Prostate gland (tissue), 2 donors: ENCODE measurements at regions not wholly inside any gene's neighbourhood (a gene's known extent, or its start where the extent isn't known, plus 50 kb on each side); places are given as distances from the start of the nearest gene placed in this dataset.

Source experiments
- DNase-seq: peaks from one replicate; pipeline ENCODE4 v3.0.0-alpha.2; 2019; ENCODE audit warnings: low spot score
- H3K27ac ChIP-seq, 2 donors: fragments of 200-600 bp; sonication (generic); 2 replicates each; pipeline ENCODE4 v1.5.1; 2017 to 2019
- H3K27me3 ChIP-seq: fragments of 200-600 bp; sonication (generic); replicated peaks from 2 replicates; pipeline ENCODE4 v1.5.1; 2019; ENCODE audit not compliant: insufficient read depth
- H3K36me3 ChIP-seq, 2 donors: fragments of 200-600 bp; sonication (generic); 1 replicate in 1 of 2; 2 replicates in 1 of 2; pipeline versions ENCODE4 v1.5.1 to v1.8.1; 2017 to 2019
- H3K4me1 ChIP-seq: fragments of 200-600 bp; sonication (generic); replicated peaks from 2 replicates; pipeline ENCODE4 v1.5.1; 2019
- H3K4me3 ChIP-seq, 2 donors: fragments of 200-600 bp; sonication (generic); 2 replicates each; pipeline ENCODE4 v1.5.1; 2017 to 2019
- H3K9me3 ChIP-seq: fragments of 200-600 bp; sonication (generic); 2 replicates; pipeline ENCODE4 v1.5.1; 2017
- POLR2A ChIP-seq: fragments of 450-650 bp; IDR thresholded peaks from one replicate; pipeline ENCODE4 v1.6.1; 2016; ENCODE audit warnings: antibody characterized with exemption, mild to moderate bottlenecking
- POLR2AphosphoS5 ChIP-seq: sonication (generic); formaldehyde crosslinking; IDR thresholded peaks from one replicate; pipeline ENCODE4 v1.6.1; 2017; ENCODE audit warnings: antibody characterized with exemption
- WGBS: methylation state at CpG from one replicate; pipeline ENCODE4 v1.1.5; 2018; 5-methylcytosine and 5-hydroxymethylcytosine counted together
- intact Hi-C: fragments of 100-400 bp; cut with DNase I; formaldehyde crosslinking; loops from one replicate; pipeline ENCODE4 v1.14.2; 2022
- TF ChIP-seq, protein P1 (sequence below), 4 experiments: fragments of 200-600 bp in 2 of 4; fragments of 450-650 bp in 2 of 4; sonication (generic) in 2 of 4; IDR thresholded peaks; 1 replicate in 3 of 4; 2 replicates in 1 of 4; pipeline ENCODE4 v1.5.1; 2016 to 2019; ENCODE audit warnings: antibody characterized with exemption in 4 of 4, mild to moderate bottlenecking in 2 of 4, moderate library complexity in 2 of 4

DNA sequence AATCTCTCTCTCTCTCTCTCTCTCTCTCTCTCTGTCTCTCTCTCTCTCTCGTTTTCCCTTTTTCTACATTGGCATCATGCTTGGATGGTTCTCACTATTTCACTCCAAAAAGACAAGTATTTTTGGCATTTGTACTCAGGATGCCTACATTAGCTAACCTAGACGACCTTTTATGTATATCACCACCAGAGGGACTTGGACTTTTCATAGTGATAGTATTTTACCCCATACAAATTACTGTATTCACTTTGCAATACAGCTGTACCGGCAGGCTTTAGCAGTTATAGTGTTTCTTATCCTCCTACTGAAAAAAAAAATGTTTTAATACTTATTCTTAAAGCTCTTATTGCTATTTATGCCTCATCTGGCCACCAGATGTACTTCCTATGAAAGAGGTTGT is 687.2 kb upstream of the KLHL1 start:
- intact Hi-C loops = no loop called here
- 55% methylated on average over 3 of the region's 3 CpGs for WGBS
- no peaks in the 10 kb centered on the region for H3K36me3 ChIP-seq
- H3K4me3 ChIP-seq = no peak overlapping the region
- H3K4me1 ChIP-seq = no peaks in the 10 kb centered on the region
- H3K27ac ChIP-seq = no peak overlapping the region
- no peak for DNase-seq
- no peaks in the 10 kb centered on the region for H3K9me3 ChIP-seq
- no peaks in the 10 kb centered on the region for H3K27me3 ChIP-seq
- TF ChIP-seq POLR2AphosphoS5 (no peak), POLR2A (no peak)
- TF ChIP-seq, protein P1, sequence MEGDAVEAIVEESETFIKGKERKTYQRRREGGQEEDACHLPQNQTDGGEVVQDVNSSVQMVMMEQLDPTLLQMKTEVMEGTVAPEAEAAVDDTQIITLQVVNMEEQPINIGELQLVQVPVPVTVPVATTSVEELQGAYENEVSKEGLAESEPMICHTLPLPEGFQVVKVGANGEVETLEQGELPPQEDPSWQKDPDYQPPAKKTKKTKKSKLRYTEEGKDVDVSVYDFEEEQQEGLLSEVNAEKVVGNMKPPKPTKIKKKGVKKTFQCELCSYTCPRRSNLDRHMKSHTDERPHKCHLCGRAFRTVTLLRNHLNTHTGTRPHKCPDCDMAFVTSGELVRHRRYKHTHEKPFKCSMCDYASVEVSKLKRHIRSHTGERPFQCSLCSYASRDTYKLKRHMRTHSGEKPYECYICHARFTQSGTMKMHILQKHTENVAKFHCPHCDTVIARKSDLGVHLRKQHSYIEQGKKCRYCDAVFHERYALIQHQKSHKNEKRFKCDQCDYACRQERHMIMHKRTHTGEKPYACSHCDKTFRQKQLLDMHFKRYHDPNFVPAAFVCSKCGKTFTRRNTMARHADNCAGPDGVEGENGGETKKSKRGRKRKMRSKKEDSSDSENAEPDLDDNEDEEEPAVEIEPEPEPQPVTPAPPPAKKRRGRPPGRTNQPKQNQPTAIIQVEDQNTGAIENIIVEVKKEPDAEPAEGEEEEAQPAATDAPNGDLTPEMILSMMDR (IDR thresholded peaks at IDR 0.05) = no peak

DNA sequence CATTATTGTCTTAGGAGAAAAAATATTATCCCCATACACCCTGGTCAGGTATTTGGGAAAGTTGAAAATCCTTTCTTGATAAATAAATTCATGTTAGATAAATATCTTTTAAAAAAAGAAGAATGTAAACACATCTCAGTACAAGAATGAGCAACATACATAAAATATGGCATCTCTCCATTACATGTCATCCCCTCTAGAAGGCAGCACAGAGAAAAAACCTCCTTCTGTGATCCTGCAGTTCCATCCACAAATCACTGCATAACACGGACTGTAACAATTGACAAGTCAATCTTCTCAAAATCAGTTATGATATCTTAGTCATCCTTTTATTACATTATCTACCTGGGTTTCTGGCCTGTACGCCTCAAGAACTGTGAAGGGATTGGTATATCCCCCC is 683.9 kb upstream of the KLHL1 start:
- intact Hi-C loops = no loop called here
- Histone ChIP-seq H3K27me3 (no peaks in the 10 kb centered on the region), H3K4me1 (no peaks in the 10 kb centered on the region), H3K4me3 (no peak overlapping the region), H3K36me3 (no peaks in the 10 kb centered on the region), H3K27ac (no peak overlapping the region), H3K9me3 (no peaks in the 10 kb centered on the region)
- DNase-seq = no peak
- no peak for TF ChIP-seq POLR2AphosphoS5
- 88% methylated on average over 2 of the region's 2 CpGs for WGBS

DNA sequence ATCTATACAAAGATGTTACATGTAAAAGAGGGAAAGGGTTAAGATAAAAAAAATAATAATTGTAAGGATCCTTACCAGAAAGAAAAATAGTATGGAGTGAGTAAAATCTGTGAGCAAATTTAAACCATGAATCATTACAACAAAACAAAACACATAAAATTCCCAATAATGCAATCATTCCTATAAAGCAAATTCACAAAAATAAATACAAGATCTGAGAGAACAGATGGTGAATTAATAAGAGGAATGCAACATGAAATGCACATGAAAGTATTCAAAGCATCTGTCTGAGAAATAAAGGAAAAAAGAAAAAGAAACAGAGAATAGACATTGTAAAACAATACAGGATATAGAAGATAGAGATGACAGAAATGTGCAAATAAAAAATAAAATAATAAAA is 681.5 kb upstream of the KLHL1 start:
- TF ChIP-seq POLR2A (no peak), POLR2AphosphoS5 (no peak)
- TF ChIP-seq, protein P1 (IDR thresholded peaks at IDR 0.05) = no peak
- intact Hi-C loops = no loop called here

GRCh38 chr13:70788074-70788473 is 679.8 kb upstream of the KLHL1 start:
- Histone ChIP-seq H3K9me3 (no peaks in the 10 kb centered on the region), H3K36me3 (no peaks in the 10 kb centered on the region), H3K27me3 (no peaks in the 10 kb centered on the region), H3K4me3 (no peak overlapping the region), H3K27ac (no peak overlapping the region), H3K4me1 (no peaks in the 10 kb centered on the region)
- no peak for DNase-seq
- intact Hi-C loops = no loop called here
- 42% methylated on average over 3 of the region's 3 CpGs for WGBS
- TF ChIP-seq POLR2AphosphoS5 (no peak), POLR2A (no peak)
- TF ChIP-seq, protein P1 (IDR thresholded peaks at IDR 0.05) = no peak

More for the DNA sequence above, 681.5 kb upstream of the KLHL1 start:
- Histone ChIP-seq H3K4me1 (no peaks in the 10 kb centered on the region), H3K4me3 (no peak overlapping the region), H3K27ac (no peak overlapping the region), H3K27me3 (no peaks in the 10 kb centered on the region), H3K36me3 (no peaks in the 10 kb centered on the region), H3K9me3 (no peaks in the 10 kb centered on the region)
- DNase-seq = no peak

DNA sequence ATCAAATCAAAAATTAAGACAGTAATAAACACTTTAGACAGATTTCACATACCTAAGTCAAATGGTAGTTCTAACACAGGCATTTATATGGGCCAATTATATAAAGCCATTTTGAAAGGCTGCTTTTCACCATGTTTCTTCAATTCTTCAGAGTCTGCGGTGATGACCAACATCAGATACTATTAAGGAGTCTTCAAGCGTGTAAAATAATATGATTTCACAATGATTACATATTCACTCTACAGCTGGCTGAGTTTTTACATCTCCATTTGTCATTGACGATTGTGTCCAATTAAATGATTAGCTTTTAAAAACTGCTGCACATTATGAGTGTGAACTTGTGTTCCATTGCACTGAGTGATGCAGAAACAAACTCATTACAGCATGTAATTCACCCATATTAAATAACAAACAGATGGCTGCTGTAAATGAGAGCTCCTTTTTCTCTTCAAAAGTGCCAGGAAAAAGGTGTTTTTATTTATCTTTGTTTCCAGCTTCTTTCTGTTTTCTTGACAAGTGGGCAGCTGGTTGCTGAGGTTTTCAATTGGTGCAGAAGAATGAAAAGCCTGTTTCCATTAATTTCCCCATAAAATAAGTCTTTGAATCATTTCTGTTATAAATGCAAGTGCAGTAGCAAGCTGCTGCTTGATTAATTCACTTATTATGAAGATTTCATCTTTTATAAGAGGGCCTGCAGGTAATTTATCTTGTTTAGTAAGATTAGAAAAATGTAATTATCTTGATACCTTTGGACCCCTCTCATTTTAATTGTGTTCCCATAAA is 676.1 kb upstream of the KLHL1 start:
- H3K36me3 ChIP-seq = no peaks in the 10 kb centered on the region
- no peak overlapping the region for H3K27ac ChIP-seq
- no peak for DNase-seq
- intact Hi-C loops = no loop called here
- no peaks in the 10 kb centered on the region for H3K27me3 ChIP-seq
- H3K4me1 ChIP-seq = no peaks in the 10 kb centered on the region
- H3K9me3 ChIP-seq = no peaks in the 10 kb centered on the region
- WGBS = 62% methylated on average over 3 of the region's 3 CpGs
- no peak overlapping the region for H3K4me3 ChIP-seq
- TF ChIP-seq POLR2A (no peak), POLR2AphosphoS5 (no peak)
- TF ChIP-seq, protein P1 (IDR thresholded peaks at IDR 0.05) = no peak
